Ectodermal cell (in vitro differentiated cells): ENCODE measurements at regions not wholly inside any gene's neighbourhood (a gene's known extent, or its start where the extent isn't known, plus 50 kb on each side); places are given as distances from the start of the nearest gene placed in this dataset.

Experiments
- H3K27ac ChIP-seq: 2 replicates; pipeline ENCODE4 v1.7.0; 2013; ENCODE audit warnings: mild to moderate bottlenecking, low read depth, low read length; ENCODE audit not compliant: insufficient read depth, poor library complexity, severe bottlenecking
- H3K27me3 ChIP-seq: 2 replicates; pipeline ENCODE4 v1.7.0; 2013; ENCODE audit warnings: mild to moderate bottlenecking, low read length; ENCODE audit not compliant: insufficient read depth, control insufficient read depth, poor library complexity, severe bottlenecking
- H3K36me3 ChIP-seq: one replicate; pipeline ENCODE4 v1.7.0; 2013; ENCODE audit warnings: low read length; ENCODE audit not compliant: control insufficient read depth, insufficient read depth
- H3K4me1 ChIP-seq: one replicate; pipeline ENCODE4 v1.7.0; 2013; ENCODE audit warnings: low read length; ENCODE audit not compliant: control insufficient read depth, insufficient read depth
- H3K4me3 ChIP-seq: 2 replicates; pipeline ENCODE4 v1.7.0; 2013; ENCODE audit warnings: low read depth, low read length, control low read depth; ENCODE audit not compliant: insufficient read depth
- H3K9me3 ChIP-seq: 2 replicates; pipeline ENCODE4 v1.7.0; 2013; ENCODE audit warnings: mild to moderate bottlenecking, low read length, moderate library complexity; ENCODE audit not compliant: control insufficient read depth
- WGBS, 2 experiments: methylation state at CpG; one replicate each; pipeline ENCODE4 v1.1.7; 2013; ENCODE audit warnings: missing lambda C conversion rate in 2 of 2; 5-methylcytosine and 5-hydroxymethylcytosine counted together

DNA sequence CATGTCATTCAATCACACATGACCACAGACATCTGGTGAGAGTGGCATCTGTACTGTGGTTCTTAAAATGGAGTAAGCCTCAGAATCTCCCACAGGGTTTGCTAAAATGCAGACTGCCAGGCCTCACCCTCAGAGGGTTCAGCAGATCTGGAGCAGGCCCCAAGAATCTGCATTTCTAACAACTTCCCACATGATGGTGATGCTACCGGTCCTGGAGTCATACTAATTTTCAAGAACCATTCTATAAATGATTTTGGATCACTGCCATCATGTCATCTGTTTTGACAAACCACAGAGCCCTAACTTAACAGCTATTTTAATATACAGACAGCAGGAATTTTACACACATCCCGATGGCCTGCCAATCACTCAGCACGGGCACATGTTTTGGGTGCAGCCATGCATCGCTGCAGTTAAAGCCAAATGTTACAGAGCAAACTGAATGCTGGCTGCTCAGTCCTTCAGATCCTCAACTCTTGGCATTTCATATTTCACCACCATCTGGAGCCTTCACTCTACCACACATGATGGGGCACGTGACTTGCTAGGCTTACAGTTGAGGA is 792.1 kb upstream of the AMELY start:
- Histone ChIP-seq H3K27me3 (no peaks in the 10 kb centered on the region), H3K27ac (no peak overlapping the region), H3K4me3 (no peak overlapping the region), H3K4me1 (no peaks in the 10 kb centered on the region), H3K36me3 (no peaks in the 10 kb centered on the region), H3K9me3 (no peaks in the 10 kb centered on the region)
- WGBS, 2 experiments = 94% methylated on average over 5 of the region's 5 CpGs

DNA sequence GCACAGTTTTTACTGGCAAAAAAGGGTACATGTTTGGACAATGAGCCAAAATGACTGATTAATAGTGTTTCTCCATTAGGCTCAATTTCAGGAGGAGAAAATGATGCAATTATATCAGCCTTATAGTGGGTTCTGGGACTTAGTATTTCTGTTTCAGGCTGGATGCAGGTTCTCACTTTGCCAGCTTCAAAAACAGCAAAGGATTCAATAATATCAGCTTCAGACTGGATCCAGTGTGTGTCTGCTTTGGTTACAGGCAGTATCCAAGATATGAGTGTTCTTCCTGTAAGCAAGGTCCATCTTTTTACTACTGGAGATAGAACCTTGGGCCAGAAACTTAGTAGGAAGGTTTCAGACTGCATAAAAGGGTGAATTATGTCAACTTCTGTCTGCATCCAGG is 790.9 kb upstream of the AMELY start:
- Histone ChIP-seq H3K4me1 (no peaks in the 10 kb centered on the region), H3K27ac (no peak overlapping the region)

DNA sequence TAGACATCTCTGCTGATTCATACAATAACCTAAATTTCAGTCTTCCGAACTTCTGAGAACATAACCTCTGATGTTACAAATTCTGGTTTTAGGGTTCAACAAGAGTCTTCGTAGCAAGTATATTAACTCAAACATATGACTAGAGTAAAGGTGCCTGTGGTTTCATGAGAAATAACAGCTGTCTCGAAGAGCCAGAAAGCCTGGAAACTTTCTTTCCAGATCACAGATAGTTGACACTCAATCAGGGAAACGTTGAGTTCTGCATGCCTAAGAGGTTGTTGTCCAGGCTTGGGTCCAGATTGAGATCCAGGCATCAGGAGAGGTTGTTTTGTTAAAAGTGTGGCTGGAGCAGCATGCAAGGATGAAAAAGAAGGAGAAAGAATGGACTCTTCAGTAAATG is 790.1 kb upstream of the AMELY start:
- Histone ChIP-seq H3K4me1 (no peaks in the 10 kb centered on the region), H3K27me3 (no peaks in the 10 kb centered on the region), H3K27ac (no peak overlapping the region), H3K4me3 (no peak overlapping the region), H3K9me3 (no peaks in the 10 kb centered on the region), H3K36me3 (no peaks in the 10 kb centered on the region)
- WGBS, 2 experiments = 90 to 96% methylated on average over 2 to 4 of the region's 4 CpGs

More for the DNA sequence above, 790.9 kb upstream of the AMELY start:
- H3K4me3 ChIP-seq = no peak overlapping the region
- H3K36me3 ChIP-seq = no peaks in the 10 kb centered on the region
- H3K27me3 ChIP-seq = no peaks in the 10 kb centered on the region
- no peaks in the 10 kb centered on the region for H3K9me3 ChIP-seq

DNA sequence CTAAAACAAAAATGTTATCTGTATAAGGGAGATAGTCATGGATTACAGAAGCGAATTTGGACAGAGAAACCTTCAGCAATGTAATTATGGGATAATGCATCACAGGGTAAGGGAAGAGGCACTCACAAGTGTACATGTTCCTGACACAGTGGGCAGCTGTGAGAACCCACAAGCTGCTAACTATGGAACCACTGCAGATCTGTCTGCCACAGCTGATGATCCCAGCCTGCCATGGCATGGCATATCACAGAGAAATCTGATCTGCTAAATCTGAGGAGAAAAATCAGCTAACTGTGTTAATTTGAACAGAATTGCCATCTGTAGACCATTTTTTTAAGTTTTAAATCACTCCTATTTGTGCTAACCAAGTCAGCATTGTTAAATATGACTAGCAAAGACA is 786.0 kb upstream of the AMELY start:
- no peaks in the 10 kb centered on the region for H3K27me3 ChIP-seq
- no peak overlapping the region for H3K27ac ChIP-seq
- 94 to 100% methylated on average over 1 of the region's 1 CpG for WGBS, 2 experiments
- no peaks in the 10 kb centered on the region for H3K9me3 ChIP-seq
- H3K4me1 ChIP-seq = no peaks in the 10 kb centered on the region
- no peaks in the 10 kb centered on the region for H3K36me3 ChIP-seq
- no peak overlapping the region for H3K4me3 ChIP-seq

DNA sequence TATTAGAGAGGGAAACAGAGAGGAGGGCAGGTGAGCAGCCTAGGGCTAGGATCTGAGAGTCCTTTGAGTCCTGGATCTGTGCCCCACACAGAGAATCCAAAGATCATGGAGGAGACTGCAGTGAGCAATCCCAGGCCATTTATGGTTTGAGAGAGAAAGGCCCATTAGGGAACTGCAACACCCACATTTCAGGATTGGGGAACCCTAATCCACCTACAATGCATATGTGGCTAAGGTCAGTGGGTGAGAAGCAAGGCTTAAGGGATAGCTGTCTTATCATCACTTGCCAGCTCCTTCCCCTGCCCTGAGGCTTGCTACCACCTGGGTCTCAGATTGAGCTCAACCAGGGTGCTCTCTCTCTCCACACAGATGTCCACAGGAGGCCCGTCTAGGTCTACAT is 781.1 kb upstream of the AMELY start:
- WGBS, 2 experiments = 86 to 100% methylated on average over 1 of the region's 1 CpG
- no peaks in the 10 kb centered on the region for H3K36me3 ChIP-seq
- no peaks in the 10 kb centered on the region for H3K9me3 ChIP-seq
- no peaks in the 10 kb centered on the region for H3K27me3 ChIP-seq
- H3K4me3 ChIP-seq = no peak overlapping the region
- no peaks in the 10 kb centered on the region for H3K4me1 ChIP-seq
- no peak overlapping the region for H3K27ac ChIP-seq

DNA sequence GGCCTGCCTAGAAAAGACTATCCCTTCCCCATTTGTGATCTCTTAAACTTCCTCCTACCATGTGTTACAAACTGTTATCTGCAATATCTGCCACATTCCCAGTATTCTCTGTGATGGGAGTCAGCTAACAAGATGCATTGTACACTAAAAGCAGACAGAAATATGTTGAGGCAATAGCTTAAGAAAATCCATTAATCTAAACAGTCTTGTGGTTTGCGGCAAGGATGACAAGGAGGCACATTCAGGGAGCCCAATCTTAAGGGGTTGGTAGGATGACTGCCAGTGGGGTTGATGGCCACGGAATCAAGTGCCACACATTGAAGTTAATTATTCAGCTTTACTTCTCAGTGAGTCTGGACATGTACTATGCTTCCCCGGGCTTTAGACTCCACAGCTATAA is 775.5 kb upstream of the AMELY start:
- H3K4me3 ChIP-seq = no peak overlapping the region

DNA sequence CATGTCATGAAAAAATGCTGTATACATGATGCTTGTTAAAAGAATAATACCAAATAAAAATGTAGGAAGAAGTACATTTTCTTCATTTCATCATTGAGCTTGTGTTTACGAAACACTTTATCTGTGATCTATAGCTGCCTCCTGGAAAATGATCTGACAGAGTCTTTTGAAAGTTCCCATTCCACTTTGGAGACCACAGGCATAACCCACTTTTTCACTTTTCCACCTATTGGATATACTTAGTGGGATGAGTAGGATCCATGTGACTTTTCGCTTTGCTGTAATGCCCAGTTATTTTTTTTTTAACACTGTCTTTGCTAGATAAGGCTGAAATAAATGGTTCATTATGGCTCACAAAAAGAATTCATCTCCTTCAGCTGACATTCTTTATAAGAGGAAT is 773.0 kb upstream of the AMELY start:
- Histone ChIP-seq H3K27me3 (no peaks in the 10 kb centered on the region), H3K36me3 (no peaks in the 10 kb centered on the region), H3K27ac (no peak overlapping the region), H3K4me3 (no peak overlapping the region), H3K4me1 (no peaks in the 10 kb centered on the region), H3K9me3 (no peaks in the 10 kb centered on the region)
- 92 to 100% methylated on average over 1 to 2 of the region's 2 CpGs for WGBS, 2 experiments

More for the DNA sequence above, 775.5 kb upstream of the AMELY start:
- 95 to 100% methylated on average over 3 of the region's 3 CpGs for WGBS, 2 experiments
- no peaks in the 10 kb centered on the region for H3K36me3 ChIP-seq
- no peaks in the 10 kb centered on the region for H3K27me3 ChIP-seq
- H3K27ac ChIP-seq = no peak overlapping the region
- no peaks in the 10 kb centered on the region for H3K9me3 ChIP-seq
- no peaks in the 10 kb centered on the region for H3K4me1 ChIP-seq

DNA sequence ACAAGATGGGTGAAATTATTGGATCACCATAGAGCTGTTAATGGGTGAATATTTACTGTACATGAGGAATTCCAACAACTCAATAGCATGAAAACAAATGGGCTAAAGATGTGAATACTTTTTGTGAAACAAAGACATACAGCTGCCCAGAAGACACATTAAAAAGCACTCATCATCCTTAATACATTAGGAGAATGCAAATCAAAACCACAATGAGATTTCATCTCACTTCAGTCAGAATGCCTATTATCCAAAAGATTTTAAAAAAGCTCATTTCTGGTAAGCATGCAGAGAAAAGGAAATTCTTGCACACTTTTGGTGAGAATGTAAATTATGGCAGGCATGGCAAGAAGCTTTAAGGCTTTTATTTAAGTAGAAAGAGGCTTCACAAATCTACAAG is 770.8 kb upstream of the AMELY start:
- H3K4me1 ChIP-seq = no peaks in the 10 kb centered on the region
- no peaks in the 10 kb centered on the region for H3K9me3 ChIP-seq
- no peak overlapping the region for H3K27ac ChIP-seq
- no peak overlapping the region for H3K4me3 ChIP-seq
- H3K27me3 ChIP-seq = no peaks in the 10 kb centered on the region
- H3K36me3 ChIP-seq = no peaks in the 10 kb centered on the region

DNA sequence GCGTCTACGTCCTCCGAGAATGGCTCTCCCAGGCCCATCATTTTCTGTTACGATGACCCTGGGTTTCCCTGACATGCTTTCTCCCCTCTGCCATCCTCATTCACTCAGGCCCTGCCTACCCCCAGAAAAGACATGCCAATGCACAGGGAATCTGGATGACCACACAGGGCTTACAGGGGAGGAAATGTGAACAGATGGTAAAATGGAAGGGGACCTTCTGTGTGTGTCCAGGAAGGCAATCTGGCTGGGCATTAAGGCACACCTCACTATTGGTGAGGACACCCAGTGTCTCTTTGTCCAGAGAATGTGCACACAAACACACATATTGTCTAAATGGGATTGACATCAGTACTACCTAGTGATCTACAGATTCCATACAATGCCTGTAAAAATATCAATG is 769.9 kb upstream of the AMELY start:
- no peaks in the 10 kb centered on the region for H3K9me3 ChIP-seq
- no peaks in the 10 kb centered on the region for H3K4me1 ChIP-seq
- H3K27ac ChIP-seq = no peak overlapping the region
- WGBS, 2 experiments = 91 to 95% methylated on average over 4 of the region's 4 CpGs
- H3K27me3 ChIP-seq = no peaks in the 10 kb centered on the region
- no peaks in the 10 kb centered on the region for H3K36me3 ChIP-seq
- no peak overlapping the region for H3K4me3 ChIP-seq

DNA sequence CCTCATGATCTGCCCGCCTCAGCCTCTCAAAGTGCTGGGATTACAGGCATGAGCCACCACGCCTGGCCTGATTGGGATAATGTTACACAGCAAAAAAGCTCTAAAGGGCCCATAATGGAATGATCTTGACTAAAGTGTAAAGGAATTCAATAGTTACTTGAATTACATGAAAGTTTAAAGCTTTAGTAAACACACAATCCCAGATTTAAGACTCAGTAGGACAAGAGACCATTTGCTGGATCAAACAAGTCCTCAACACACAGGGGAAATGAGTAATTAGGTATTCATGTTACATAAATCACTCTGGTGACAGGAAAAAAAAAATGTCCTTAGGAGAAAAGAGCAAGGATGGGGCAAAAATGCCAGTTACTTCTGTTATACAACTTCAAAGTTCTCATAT is 762.9 kb upstream of the AMELY start:
- Histone ChIP-seq H3K4me1 (no peaks in the 10 kb centered on the region), H3K9me3 (no peaks in the 10 kb centered on the region), H3K27me3 (no peaks in the 10 kb centered on the region), H3K27ac (no peak overlapping the region), H3K36me3 (no peaks in the 10 kb centered on the region), H3K4me3 (no peak overlapping the region)
- 86 to 98% methylated on average over 2 of the region's 2 CpGs for WGBS, 2 experiments

DNA sequence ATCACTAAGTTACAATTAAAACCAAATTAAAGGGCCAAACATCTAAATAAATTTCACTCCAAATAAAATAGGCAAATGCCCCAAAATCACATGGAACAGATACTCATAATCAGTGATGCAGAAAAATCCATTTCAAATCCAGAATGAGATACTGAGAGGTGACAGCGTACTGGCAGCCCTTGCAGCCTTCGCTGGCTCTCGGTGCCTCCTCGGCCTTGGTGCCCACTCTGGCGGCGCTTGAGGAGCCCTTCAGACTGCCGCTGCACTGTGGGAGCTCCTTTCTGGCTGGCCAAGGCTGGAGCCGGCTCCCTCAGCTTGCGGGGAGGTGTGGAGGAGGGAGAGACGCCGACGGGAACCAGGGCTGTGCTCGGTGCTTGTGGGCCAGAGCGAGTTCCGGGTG is 761.2 kb upstream of the AMELY start:
- Histone ChIP-seq H3K36me3 (no peaks in the 10 kb centered on the region), H3K9me3 (no peaks in the 10 kb centered on the region), H3K4me1 (no peaks in the 10 kb centered on the region), H3K27ac (no peak overlapping the region), H3K4me3 (no peak overlapping the region), H3K27me3 (no peaks in the 10 kb centered on the region)
- WGBS, 2 experiments = 97 to 99% methylated on average over 15 of the region's 15 CpGs
